ENCODE measurements at regions not wholly inside any gene's neighbourhood (a gene's known extent, or its start where the extent isn't known, plus 50 kb on each side); places are given as distances from the start of the nearest gene placed in this dataset.

DNA sequence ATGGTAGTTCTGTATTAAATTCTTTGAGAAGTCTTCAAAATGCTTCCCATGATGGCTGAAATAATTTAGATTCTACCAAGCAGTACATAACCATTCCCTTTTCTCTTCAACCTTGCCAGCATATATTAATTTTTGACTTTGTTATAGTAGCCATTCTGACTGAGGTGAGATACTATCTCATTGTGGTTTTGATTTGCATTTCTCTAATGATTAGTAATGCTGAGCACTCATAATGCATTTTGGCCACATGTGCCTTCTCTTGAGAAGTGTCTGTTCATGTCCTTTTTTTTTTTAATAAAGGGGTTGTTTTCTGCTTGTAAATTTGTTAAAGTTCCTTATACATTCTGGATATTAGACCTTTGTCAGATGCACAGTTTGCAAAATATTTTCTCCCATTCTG, 173.9 kb downstream of the CALCRL start:
- TF ChIP-seq CTCF (conservative IDR thresholded peaks at IDR 0.05; ENCODE audit: low read depth in 2 of 2) (no peak), EZH2phosphoT487 (IDR thresholded peaks at IDR 0.05; ENCODE audit: unreplicated experiment) (no peak), ZNF114 (CRISPR knock-in tag; IDR thresholded peaks at IDR 0.05) (no peak)

All from GM23338 (cell line).